Endothelial cell (in vitro differentiated cells): ENCODE measurements at regions not wholly inside any gene's neighbourhood (a gene's known extent, or its start where the extent isn't known, plus 50 kb on each side); places are given as distances from the start of the nearest gene placed in this dataset.

Experiments
- DNase-seq: peaks from one replicate; pipeline ENCODE4 v3.0.0; 2021; ENCODE audit warnings: low spot score
- H3K27ac Mint-ChIP-seq: one replicate; pipeline ENCODE4 v1.8.0; 2021; ENCODE audit warnings: mixed read lengths, inconsistent platforms; ENCODE audit not compliant: unreplicated experiment
- H3K27me3 Mint-ChIP-seq: one replicate; pipeline ENCODE4 v1.8.0; 2021; ENCODE audit warnings: mild to moderate bottlenecking, moderate library complexity, mixed read lengths, inconsistent platforms; ENCODE audit not compliant: unreplicated experiment
- H3K36me3 Mint-ChIP-seq: one replicate; pipeline ENCODE4 v1.8.0; 2021; ENCODE audit warnings: mild to moderate bottlenecking, low read depth, mixed read lengths, inconsistent platforms; ENCODE audit not compliant: unreplicated experiment
- H3K4me1 Mint-ChIP-seq: one replicate; pipeline ENCODE4 v1.8.0; 2021; ENCODE audit warnings: mild to moderate bottlenecking, mixed read lengths, inconsistent platforms; ENCODE audit not compliant: unreplicated experiment
- H3K4me3 Mint-ChIP-seq: one replicate; pipeline ENCODE4 v1.8.0; 2021; ENCODE audit warnings: mild to moderate bottlenecking, mixed read lengths, inconsistent platforms; ENCODE audit not compliant: unreplicated experiment
- H3K9me3 Mint-ChIP-seq: one replicate; pipeline ENCODE4 v1.8.0; 2021; ENCODE audit warnings: mixed read lengths, inconsistent platforms; ENCODE audit not compliant: unreplicated experiment
- CTCF ChIP-seq: fragments of 200-600 bp; sonication (generic); IDR thresholded peaks from one replicate; pipeline ENCODE4 v1.5.0; 2021; ENCODE audit warnings: antibody characterized with exemption; ENCODE audit not compliant: unreplicated experiment

DNA sequence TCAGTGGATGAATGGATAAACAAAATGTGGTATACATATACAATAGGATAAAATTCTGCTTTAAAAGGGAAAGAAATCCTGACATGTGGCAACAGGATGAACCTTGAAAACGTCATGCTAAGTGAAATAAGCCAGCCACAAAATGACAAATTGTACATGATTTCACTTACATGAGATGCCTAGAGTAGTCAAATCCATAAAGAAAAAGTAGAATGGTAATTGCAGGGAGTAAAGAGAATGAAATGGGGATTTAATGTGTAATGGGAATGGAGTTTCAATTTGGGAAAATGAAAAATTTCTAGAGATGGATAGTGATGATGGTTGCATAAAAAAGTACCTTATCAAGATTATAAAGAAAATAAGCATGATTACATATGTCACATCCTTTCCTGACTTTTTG is 1489.2 kb upstream of the C9orf72 start:
- no peaks in the 10 kb centered on the region for H3K27me3 Mint-ChIP-seq
- H3K4me1 Mint-ChIP-seq: no peaks in the 10 kb centered on the region
- no peak overlapping the region for H3K4me3 Mint-ChIP-seq
- H3K36me3 Mint-ChIP-seq: no peaks in the 10 kb centered on the region
- no peak overlapping the region for H3K27ac Mint-ChIP-seq
- no peak for TF ChIP-seq CTCF
- no peak for DNase-seq
- H3K9me3 Mint-ChIP-seq: no peaks in the 10 kb centered on the region

DNA sequence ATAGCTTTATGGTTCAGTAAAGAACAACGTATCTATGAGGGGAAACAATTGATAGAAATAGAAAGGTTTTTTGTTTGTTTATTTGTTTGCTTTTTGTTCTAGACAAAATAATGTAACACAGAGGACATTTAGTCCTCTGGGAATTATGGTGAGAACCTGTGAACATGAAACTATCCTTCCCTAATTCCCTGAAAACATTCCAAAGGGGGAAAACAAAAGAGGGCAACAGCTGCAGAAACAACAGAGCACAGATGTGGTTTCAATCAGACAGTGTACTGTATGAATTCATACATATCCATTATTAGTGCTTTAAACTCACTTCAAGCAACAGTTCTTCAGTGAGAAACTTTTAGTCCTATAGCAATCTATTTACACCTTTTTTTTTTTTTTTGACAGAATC is 1489.8 kb upstream of the C9orf72 start:
- Mint-ChIP-seq H3K27me3 (no peaks in the 10 kb centered on the region), H3K27ac (no peak overlapping the region), H3K4me3 (no peak overlapping the region), H3K36me3 (no peaks in the 10 kb centered on the region), H3K9me3 (no peaks in the 10 kb centered on the region), H3K4me1 (no peaks in the 10 kb centered on the region)
- TF ChIP-seq CTCF: no peak
- no peak for DNase-seq

DNA sequence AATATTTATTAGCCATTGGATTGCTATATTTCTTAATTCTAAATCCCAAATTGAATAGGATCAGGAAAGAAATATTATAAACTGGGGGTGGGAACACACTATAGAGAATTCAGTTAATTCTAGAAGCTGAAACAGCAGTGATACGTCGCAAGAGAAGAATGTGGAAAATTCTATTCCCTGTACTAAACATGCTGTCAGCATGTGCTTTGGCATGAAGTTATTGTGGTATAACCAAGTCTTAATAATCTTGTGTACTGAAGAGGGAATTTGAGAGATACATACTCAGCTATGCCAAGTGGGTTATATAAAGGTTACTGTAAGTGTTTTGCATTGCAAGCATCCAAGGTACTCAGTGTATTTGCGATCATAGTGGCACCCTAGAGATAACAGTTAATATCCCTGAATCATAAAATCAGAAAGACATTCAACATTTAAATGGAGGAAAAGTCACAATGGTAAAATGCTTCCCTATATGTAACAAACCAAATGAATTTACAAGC is 1492.9 kb upstream of the C9orf72 start:
- no peak for DNase-seq
- Mint-ChIP-seq H3K9me3 (no peaks in the 10 kb centered on the region), H3K4me3 (no peak overlapping the region), H3K27me3 (no peaks in the 10 kb centered on the region), H3K27ac (no peak overlapping the region), H3K36me3 (no peaks in the 10 kb centered on the region), H3K4me1 (no peaks in the 10 kb centered on the region)
- TF ChIP-seq CTCF: no peak

- H3K9me3 Mint-ChIP-seq: no peaks in the 10 kb centered on the region
- no peak overlapping the region for H3K27ac Mint-ChIP-seq
- TF ChIP-seq CTCF: no peak
- DNase-seq: no peak
- no peaks in the 10 kb centered on the region for H3K36me3 Mint-ChIP-seq
- no peaks in the 10 kb centered on the region for H3K4me1 Mint-ChIP-seq
- no peaks in the 10 kb centered on the region for H3K27me3 Mint-ChIP-seq
- H3K4me3 Mint-ChIP-seq: no peak overlapping the region
Observed at GRCh38 chr9:29068461-29068860, 1495.2 kb upstream of the C9orf72 start.

DNA sequence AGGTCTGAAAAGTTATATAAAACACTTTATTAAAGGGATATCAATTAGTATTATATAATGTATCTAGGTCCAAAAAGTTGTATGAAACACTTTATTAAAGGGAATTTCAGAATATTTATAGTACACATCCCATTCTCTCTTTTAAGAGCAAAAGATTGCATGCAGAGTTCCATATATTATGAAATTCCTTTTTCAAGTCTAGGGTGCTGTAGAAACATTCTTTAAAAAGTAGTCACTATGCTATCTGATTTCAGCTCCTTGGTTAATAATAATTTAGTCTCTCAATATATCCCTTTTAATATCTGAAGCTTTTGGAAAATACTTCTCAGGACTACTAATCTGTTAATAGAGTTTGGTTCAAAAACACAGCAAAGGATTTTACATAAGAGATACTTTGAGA is 1496.1 kb upstream of the C9orf72 start:
- H3K27me3 Mint-ChIP-seq: no peaks in the 10 kb centered on the region
- no peak for DNase-seq
- H3K4me1 Mint-ChIP-seq: no peaks in the 10 kb centered on the region
- H3K4me3 Mint-ChIP-seq: no peak overlapping the region
- TF ChIP-seq CTCF: no peak
- H3K36me3 Mint-ChIP-seq: no peaks in the 10 kb centered on the region
- no peak overlapping the region for H3K27ac Mint-ChIP-seq
- H3K9me3 Mint-ChIP-seq: no peaks in the 10 kb centered on the region
